K562 (cell line): ENCODE measurements at regions not wholly inside any gene's neighbourhood (a gene's known extent, or its start where the extent isn't known, plus 50 kb on each side); places are given as distances from the start of the nearest gene placed in this dataset.
A peak's percentile ranks its signal among the peaks of the same experiment; 100 is the strongest.

Source experiments
- ARID2 ChIP-seq: fragments of 450-650 bp; IDR thresholded peaks from 2 replicates; pipeline ENCODE4 v1.6.1; 2017; ENCODE audit warnings: antibody characterized with exemption, mild to moderate bottlenecking
- BHLHE40 ChIP-seq: IDR thresholded peaks from 2 replicates; pipeline ENCODE4 v1.6.1; 2011; ENCODE audit warnings: low read length, improper control_type of control experiment
- C11orf30 ChIP-seq: fragments of 450-650 bp; IDR thresholded peaks from 2 replicates; pipeline ENCODE4 v1.6.1; 2016; ENCODE audit warnings: low read depth, mild to moderate bottlenecking
- EHMT2 ChIP-seq: fragments of 450-650 bp; IDR thresholded peaks from 2 replicates; pipeline ENCODE4 v1.6.1; 2018; ENCODE audit warnings: antibody characterized with exemption
- EP400 ChIP-seq: fragments of 450-650 bp; IDR thresholded peaks from 2 replicates; pipeline ENCODE4 v1.6.1; 2017; ENCODE audit warnings: antibody characterized with exemption, mild to moderate bottlenecking, moderate library complexity
- GABPB1 ChIP-seq: sonication (generic); formaldehyde crosslinking; IDR thresholded peaks from 2 replicates; pipeline ENCODE4 v1.8.0; 2022; ENCODE audit warnings: mild to moderate bottlenecking, missing genetic modification reagents
- HDGF ChIP-seq: fragments of 450-650 bp; IDR thresholded peaks from 2 replicates; pipeline ENCODE4 v1.6.1; 2016
- MAFG ChIP-seq: fragments of 450-650 bp; conservative IDR thresholded peaks from 2 replicates; pipeline ENCODE4 v1.6.1; 2016; ENCODE audit warnings: missing genetic modification characterization, missing compliant biosample characterization
- MCM3 ChIP-seq: fragments of 450-650 bp; IDR thresholded peaks from 2 replicates; pipeline ENCODE4 v1.6.1; 2016
- MLX ChIP-seq, 2 experiments: fragments of 450-650 bp in 1 of 2; sonication (generic) in 1 of 2; formaldehyde crosslinking; conservative IDR thresholded peaks; 2 replicates each; pipeline versions ENCODE4 v1.4.0 to v1.8.1; 2020 to 2022; ENCODE audit warnings: mild to moderate bottlenecking in 1 of 2, missing genetic modification reagents in 1 of 2
- NFE2 ChIP-seq: IDR thresholded peaks from 2 replicates; pipeline ENCODE4 v1.6.1; 2014; ENCODE audit warnings: antibody characterized with exemption, low read depth
- PYGO2 ChIP-seq: fragments of 450-650 bp; IDR thresholded peaks from 2 replicates; pipeline ENCODE4 v1.6.1; 2016; ENCODE audit warnings: mild to moderate bottlenecking, missing genetic modification characterization, moderate library complexity, missing compliant biosample characterization
- REST ChIP-seq, 2 experiments: fragments of 450-650 bp; formaldehyde crosslinking in 1 of 2; IDR thresholded peaks; 2 replicates each; pipeline versions ENCODE4 v1.4.0 to v1.6.1; 2014 to 2020; ENCODE audit warnings: mild to moderate bottlenecking in 2 of 2, borderline replicate concordance in 1 of 2, low read depth in 1 of 2
- SIX5 ChIP-seq, 2 experiments: IDR thresholded peaks; 2 replicates each; pipeline ENCODE4 v1.6.1; 2011; ENCODE audit warnings: low read length in 2 of 2, borderline replicate concordance in 1 of 2, low read depth in 1 of 2, mild to moderate bottlenecking in 1 of 2, moderate library complexity in 1 of 2; ENCODE audit not compliant: insufficient read depth in 1 of 2

GRCh38 chr1:224852901-224853568, 76.4 kb upstream of the DNAH14 start (continued):
- peak; percentile 59; the same call in 1 of the 2 replicates for TF ChIP-seq REST (IDR thresholded peaks at IDR 0.05; ENCODE audit: borderline replicate concordance)
- TF ChIP-seq REST (CRISPR knock-in tag; IDR thresholded peaks at IDR 0.05; ENCODE audit: low read depth) = no peak
- no peak for TF ChIP-seq BHLHE40
- no peak for TF ChIP-seq MLX (CRISPR knock-in tag; conservative IDR thresholded peaks at IDR 0.05)
- TF ChIP-seq C11orf30 = peak; percentile 98
- no peak for TF ChIP-seq EHMT2
- no peak for TF ChIP-seq MCM3
- TF ChIP-seq EP400 = no peak
- no peak for TF ChIP-seq GABPB1 (CRISPR knock-in tag)
- peak; percentile 97 for TF ChIP-seq MAFG
- no peak for TF ChIP-seq SIX5 (IDR thresholded peaks at IDR 0.05; ENCODE audit: borderline replicate concordance in 1 of 2, insufficient read depth in 1 of 2, low read depth in 1 of 2, low read length in 2 of 2)
- TF ChIP-seq HDGF = no peak
- TF ChIP-seq NFE2 = peak; percentile 73
- no peak for TF ChIP-seq PYGO2 (tag)
- no peak for TF ChIP-seq ARID2
